Stimulated activated CD4-positive, alpha-beta T cell treated with anti-CD3 and anti-CD28 coated beads, Interleukin-12 subunit alpha, Interleukin-12 subunit beta, amount 100 ng/mL, for 4 hours (primary cell): ENCODE measurements at regions not wholly inside any gene's neighbourhood (a gene's known extent, or its start where the extent isn't known, plus 50 kb on each side); places are given as distances from the start of the nearest gene placed in this dataset.

Experiments used
- DNase-seq: peaks from one replicate; pipeline ENCODE4 v3.0.0-alpha.2; 2020

GRCh38 chr4:15340902-15341732, 86.7 kb upstream of the C1QTNF7 start:
- no peak for DNase-seq

DNA sequence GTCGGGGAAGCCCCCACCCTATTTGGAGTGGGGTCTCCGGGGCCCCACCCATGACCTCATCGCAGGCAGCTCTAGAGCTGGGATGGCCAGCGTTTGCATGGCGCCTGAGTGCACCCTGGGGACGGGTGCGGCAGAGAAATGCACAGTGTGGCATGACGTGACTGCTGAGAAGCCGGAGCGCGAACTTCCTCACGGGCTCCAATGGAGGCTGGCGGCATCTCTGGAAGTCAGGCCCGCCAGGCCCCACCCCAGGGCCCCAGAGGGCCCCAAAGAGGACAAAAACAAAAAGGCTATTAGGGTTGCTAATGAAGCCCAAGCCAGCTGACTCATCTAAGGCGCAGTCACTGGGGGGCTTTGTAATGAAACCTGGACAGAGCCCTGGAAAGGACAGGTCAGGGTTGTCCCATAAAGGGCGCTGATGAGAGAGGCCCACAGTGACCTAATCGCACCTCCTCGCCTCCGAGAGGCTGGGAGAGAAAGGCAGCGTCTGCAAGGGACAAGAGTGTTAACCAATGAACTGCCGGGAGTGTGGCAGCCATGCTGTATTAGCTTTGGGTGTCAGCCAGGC, 86.0 kb upstream of the C1QTNF7 start:
- DNase-seq = no peak

DNA sequence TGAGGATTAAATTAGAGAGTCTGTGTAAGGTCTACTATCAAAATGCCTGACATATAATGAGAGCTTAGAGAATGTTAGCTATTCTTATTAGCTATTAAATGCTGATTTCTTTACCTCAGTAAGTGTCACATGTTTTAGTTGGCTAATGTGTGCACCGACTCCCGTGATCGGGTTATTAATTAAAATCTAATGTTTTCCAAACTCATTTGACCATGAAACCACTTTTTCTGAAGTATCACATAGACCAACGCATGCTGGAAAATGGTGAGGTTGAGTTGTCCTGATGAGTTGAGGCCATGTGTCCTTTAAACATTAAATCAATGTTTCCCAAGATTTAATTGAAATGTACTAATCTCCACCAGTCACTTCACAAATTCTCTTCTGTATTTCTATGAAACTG, 84.8 kb upstream of the C1QTNF7 start:
- DNase-seq = no peak

DNA sequence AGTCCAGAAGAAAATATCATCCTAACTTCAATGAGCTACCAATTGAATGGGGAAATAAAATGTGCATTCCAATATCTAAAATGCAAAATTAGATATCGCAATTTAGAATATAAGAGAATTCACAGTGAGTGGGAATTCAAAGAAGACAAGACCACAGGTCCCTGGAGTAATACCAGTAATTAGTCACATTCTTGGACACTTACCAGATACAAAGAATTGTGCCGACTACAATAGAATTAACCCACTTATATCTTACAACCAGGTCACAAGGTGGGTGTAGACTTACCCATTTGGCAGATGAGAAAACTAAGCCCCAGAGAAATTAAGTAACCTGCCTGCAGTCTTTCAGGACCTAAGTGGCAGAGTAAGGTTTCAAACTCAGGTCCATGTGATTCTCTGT, 84.3 kb upstream of the C1QTNF7 start:
- no peak for DNase-seq

DNA sequence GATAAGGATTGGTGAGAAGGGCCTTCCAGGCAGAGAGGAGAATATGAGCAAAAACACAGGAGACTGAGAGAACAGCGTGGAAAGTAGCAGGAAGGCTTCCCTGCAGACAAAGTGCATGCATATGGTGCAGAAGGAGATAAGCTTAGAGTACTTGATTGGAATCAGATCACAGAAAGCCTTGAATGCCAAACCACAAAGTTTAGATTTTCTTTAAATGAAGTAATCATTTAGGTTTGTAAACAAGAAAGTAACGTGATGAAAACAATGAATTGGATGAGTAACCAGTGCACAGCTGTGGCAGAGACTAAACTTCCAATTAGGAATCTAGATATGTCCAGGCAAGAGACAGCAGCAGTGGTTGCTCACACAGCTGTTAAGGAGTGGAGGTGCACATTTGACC, 83.8 kb upstream of the C1QTNF7 start:
- no peak for DNase-seq

DNA sequence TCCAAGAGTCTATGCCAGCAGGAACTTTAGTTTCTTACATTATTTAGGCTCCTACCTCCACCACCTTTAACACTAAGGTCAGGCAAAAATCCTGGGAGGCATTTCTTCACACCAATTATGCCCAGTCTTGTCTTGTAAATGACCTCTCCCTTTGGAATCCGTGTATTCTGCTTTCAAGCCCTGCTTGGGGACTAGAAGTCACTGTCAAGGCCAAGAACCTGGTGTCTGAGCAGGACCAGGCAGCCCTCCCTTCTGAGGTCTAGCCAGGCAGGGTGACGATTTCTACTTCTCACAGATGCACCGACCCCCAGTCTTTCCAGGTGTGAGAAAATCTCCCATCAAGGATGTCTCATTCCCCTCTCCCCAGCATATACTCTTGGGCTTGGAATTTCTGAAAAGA, 82.7 kb upstream of the C1QTNF7 start:
- no peak for DNase-seq

DNA sequence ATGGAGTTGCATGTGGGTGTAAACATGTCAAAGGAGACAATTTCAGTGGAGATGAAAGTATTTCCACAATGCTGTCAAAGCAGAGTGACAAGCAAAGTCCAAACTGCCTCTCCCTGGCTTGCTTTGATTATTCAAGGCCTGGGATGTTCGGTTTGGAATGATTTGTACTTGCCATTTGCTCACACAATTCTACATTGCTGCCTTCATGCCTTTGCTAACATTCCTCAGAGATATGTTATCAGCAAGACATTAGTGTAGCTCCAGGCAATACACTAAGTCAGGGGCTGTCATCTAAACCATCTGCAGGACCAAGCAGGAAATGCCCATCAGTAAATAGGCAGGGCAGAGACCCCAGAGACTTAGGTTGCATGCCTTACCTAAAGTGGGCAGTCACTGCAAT, 79.6 kb upstream of the C1QTNF7 start:
- DNase-seq = no peak

GRCh38 chr4:15348695-15349094, 79.1 kb upstream of the C1QTNF7 start:
- DNase-seq = no peak

GRCh38 chr4:15349531-15349935, 78.3 kb upstream of the C1QTNF7 start:
- no peak for DNase-seq

DNA sequence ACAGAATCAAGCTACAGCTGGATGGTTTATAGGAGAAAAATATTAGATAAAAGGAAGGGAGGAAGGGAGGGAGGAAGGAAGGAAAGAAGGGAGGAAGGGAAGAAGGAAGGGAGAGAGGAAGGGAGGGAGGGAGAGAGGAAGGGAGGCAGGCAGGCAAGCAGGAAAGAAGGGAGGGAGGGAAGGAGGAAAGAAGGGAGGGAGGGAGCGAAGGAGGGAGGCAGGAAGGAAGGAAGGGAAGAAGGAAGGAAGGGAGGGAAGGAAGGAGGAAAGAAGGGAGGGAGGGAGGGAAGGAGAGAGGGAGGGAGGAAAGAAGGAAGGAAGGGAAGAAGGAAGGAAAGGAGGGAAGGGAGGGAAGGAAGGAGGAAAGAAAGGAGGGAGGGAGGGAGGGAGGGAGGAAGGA, 77.9 kb upstream of the C1QTNF7 start:
- DNase-seq = no peak

DNA sequence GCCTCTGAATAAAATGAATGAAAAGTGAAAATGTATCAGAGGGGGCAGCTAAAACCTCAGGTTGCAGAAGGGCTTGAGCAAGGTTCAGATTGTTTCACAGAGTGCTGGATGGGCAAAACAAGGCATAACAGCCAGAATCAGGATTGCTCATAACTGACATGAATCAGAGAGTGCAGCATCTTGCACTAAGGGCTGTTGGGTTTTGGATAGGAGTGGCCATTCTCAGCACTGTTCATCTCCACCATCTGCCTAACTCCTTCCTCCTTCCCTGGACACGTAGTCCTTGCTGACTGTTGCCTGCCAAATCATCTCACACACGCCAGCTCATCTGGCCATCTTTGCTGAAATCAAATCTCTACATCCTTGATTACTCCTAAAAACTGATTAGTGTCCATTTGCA, 75.3 kb upstream of the C1QTNF7 start:
- DNase-seq = no peak

GRCh38 chr4:15353207-15353606, 74.6 kb upstream of the C1QTNF7 start:
- DNase-seq = no peak

DNA sequence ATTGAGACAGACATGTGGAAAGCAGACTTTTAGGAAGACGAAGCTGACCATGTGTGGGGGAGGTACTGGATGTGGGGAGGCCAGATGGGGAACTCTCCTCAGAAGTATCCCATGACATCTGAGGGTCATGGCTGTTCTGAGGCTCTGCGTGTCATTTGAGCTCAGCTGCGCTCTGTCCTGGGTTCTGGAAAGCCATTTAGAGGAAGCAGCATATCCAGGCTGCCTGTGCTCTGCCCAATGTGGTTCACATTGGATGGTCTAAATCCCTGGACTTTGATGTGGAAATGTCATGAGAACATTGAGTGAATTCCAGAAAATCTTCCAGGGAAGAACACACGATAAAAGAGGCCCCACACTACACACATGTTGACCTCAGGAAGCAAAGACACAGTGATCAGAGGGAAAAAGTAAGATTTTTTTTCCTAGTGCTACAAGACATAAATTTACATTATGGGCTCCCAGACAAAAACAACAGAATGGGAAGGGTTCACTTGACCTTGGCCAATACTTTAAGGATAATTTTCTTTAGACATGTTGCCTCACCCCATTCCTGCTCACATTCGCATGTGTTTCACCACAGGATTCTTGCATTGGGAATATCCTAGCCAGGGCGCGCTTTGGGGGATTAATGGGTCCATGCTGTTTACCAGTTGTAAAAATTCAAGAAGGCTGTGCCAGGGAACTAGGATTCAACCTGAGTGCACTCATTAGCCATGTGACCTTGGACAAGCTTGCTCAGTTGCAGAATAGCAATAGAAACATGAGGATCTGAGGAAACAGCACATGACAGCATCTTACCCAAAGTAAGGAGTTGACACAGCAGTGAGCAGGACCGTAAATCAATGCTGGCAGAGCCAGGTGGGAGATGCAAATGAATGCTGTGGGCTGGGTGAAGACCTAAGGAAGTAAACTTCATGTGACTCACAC, 73.2 kb upstream of the C1QTNF7 start:
- no peak for DNase-seq

- no peak for DNase-seq
These were observed 66.3 kb upstream of the C1QTNF7 start for GRCh38 chr4:15361529-15361928.

DNA sequence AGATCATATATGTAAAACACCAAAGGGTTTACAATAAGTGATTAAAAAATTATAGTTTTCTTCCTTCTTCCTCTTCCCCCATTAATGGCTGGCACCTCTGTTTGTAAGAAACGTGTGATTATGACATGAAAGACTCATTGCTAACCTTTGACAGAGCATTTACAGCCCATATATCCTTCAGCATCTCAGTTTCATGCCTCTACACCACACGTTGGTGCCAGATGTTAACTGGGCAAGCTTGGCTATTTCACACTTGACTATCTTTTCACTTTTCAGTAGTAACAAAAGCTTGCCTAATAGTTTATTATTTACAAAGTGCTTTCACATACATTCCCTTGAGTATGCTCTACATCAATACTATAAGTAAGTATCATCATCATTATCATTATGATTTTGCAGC, 65.3 kb upstream of the C1QTNF7 start:
- no peak for DNase-seq

- no peak for DNase-seq
These were observed 63.6 kb upstream of the C1QTNF7 start for GRCh38 chr4:15364183-15364582.

- DNase-seq = no peak
These were observed 62.2 kb upstream of the C1QTNF7 start for GRCh38 chr4:15365641-15366040.

DNA sequence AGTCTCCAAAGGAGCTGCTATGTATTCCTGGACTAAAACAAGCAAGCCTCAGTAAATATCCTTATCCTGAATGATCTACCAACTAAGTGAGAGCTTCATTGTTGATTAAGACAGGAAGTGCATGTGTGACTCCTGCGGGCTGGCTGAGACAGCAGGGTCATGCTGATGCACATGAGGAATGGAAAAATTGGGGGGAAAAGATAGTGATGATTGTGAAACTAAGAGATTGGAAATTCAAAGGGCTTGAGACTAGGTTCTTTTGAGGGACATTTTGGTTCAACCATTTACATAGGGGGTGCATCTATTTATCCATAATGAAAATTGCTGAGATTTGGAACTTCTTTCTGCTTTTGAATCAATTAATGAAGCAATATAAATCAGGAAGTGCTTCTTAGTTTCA, 61.1 kb upstream of the C1QTNF7 start:
- DNase-seq = no peak

DNA sequence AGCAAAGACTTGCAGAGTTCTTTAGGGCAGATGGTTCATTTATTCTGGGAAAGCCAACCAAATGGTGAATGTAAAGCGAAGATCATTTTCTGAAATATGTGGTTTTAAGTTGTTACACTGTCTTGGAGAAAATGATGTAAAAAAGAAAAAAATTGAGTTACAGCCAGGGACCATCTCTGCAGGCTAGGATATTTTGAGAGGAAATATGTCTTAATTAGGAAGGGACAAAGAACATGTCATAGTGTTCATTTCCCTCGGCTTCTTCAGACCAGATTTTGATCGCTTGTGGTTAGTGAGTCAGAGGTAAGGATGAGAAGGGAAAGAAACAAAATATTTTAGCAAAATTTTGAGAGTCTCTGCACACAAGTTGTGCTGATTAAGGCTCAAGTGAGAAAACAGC, 59.0 kb upstream of the C1QTNF7 start:
- no peak for DNase-seq

DNA sequence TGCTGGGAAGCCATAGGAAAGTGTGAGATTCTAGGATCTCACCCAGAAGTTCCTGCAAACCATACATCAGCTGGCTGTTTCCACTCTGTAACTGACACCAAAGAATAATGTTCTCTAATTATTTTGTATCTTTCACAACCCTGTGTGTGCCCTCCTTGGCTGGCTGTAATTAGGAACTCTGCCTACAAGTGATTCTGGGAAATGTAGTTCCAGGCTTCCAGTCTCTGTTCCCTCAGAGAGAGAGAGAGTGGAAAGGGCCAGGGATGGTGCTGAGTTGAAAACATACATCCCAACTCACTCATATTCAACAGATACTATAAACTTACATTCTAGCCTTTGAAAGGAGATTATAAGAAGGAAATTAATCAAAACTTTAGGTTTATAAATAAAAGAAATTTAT, 57.5 kb upstream of the C1QTNF7 start:
- DNase-seq = no peak

DNA sequence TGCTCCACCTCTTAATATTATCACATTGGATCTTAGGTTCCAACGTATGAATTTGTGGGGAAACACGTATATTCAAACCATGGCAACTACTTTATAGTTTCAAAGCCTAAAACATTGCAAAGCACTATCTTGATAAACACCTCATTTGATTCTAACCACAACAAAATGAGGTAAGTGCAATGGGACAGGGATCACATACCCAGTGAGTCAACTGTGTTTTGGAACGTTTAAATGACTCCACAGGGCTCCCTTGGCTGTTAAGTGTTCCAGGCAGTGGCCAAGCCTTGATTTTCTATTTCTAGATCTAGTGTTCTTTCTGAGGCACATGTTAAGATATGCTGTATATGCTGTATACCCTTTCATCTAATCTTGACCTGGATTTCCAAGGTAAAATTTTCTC, 54.5 kb upstream of the C1QTNF7 start:
- DNase-seq = no peak

GRCh38 chr4:15374656-15375055, 53.2 kb upstream of the C1QTNF7 start:
- DNase-seq = no peak

GRCh38 chr4:15375667-15376066, 52.2 kb upstream of the C1QTNF7 start:
- DNase-seq = no peak

DNA sequence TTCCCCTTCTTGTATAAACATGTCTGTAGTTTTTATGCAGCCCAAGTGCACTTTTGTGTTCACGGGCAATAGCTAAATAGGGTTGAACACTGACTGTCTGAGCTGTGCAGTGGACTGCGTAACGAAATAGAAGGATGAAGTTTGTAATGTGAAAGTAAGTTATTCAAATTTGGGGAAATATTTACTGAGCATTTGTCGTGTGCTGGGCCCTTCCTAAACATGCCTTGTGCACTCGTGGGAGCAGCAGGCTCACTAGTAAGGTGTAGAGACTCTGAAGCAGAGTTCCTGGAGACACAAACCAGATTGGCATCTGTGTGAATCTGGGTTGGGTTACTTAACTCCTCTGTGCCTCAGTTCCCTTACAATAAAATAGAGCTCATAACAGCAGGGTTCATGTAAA, 51.7 kb upstream of the C1QTNF7 start:
- DNase-seq = no peak
